ENCODE measurements at regions not wholly inside any gene's neighbourhood (a gene's known extent, or its start where the extent isn't known, plus 50 kb on each side); places are given as distances from the start of the nearest gene placed in this dataset.

- TF ChIP-seq EZH2phosphoT487 (IDR thresholded peaks at IDR 0.05): no peak
- no peak for TF ChIP-seq CTCF (IDR thresholded peaks at IDR 0.05)
- no peak for TF ChIP-seq EZH2 (IDR thresholded peaks at IDR 0.05)
These were observed 167.4 kb upstream of the SLITRK1 start for GRCh38 chr13:84049443-84050219.
